Astrocyte (in vitro differentiated cells and primary cell): ENCODE measurements at regions not wholly inside any gene's neighbourhood (a gene's known extent, or its start where the extent isn't known, plus 50 kb on each side); places are given as distances from the start of the nearest gene placed in this dataset.

Experiments used
- DNase-seq: peaks from one replicate; pipeline ENCODE4 v3.0.0-alpha.2; 2010; ENCODE audit warnings: low read depth
- FAIRE-seq: peaks from 2 replicates; lab custom pipeline; 2011; peaks lifted over from hg19 to GRCh38; lab: Jason Lieb, UNC
- H2AFZ ChIP-seq: 2 replicates; pipeline ENCODE4 v1.6.0; 2012; ENCODE audit warnings: low read depth, low read length, inconsistent platforms
- H3K27ac ChIP-seq: 2 replicates; pipeline ENCODE4 v1.5.1; 2011; ENCODE audit warnings: low read depth, low read length, inconsistent platforms
- H3K27me3 ChIP-seq: 2 replicates; pipeline ENCODE4 v1.6.0; 2011; ENCODE audit warnings: low read length, inconsistent platforms; ENCODE audit not compliant: insufficient read depth
- H3K36me3 ChIP-seq: 2 replicates; pipeline ENCODE4 v1.5.1; 2011; ENCODE audit warnings: low read length, inconsistent platforms; ENCODE audit not compliant: insufficient read depth
- H3K4me1 ChIP-seq: 2 replicates; pipeline ENCODE4 v1.5.1; 2011; ENCODE audit warnings: low read length, inconsistent platforms; ENCODE audit not compliant: insufficient read depth
- H3K4me2 ChIP-seq: 2 replicates; pipeline ENCODE4 v1.6.0; 2012; ENCODE audit warnings: low read length, inconsistent platforms
- H3K4me3 ChIP-seq: 2 replicates; pipeline ENCODE4 v1.5.1; 2011; ENCODE audit warnings: low read depth, mild to moderate bottlenecking, low read length, inconsistent platforms; ENCODE audit not compliant: insufficient read depth
- H3K79me2 ChIP-seq: 2 replicates; pipeline ENCODE4 v1.6.0; 2012; ENCODE audit warnings: mild to moderate bottlenecking, low read length, inconsistent platforms; ENCODE audit not compliant: insufficient read depth
- H3K9ac ChIP-seq: 2 replicates; pipeline ENCODE4 v1.6.0; 2012; ENCODE audit warnings: mild to moderate bottlenecking, low read length, inconsistent platforms
- H3K9me3 ChIP-seq: 2 replicates; pipeline ENCODE4 v1.5.1; 2012; ENCODE audit warnings: low read depth, mild to moderate bottlenecking, low read length, inconsistent platforms; ENCODE audit not compliant: insufficient read depth
- H4K20me1 ChIP-seq: 2 replicates; pipeline ENCODE4 v1.6.0; 2012; ENCODE audit warnings: low read length, inconsistent platforms; ENCODE audit not compliant: insufficient read depth
- H3K27ac Mint-ChIP-seq: one replicate; pipeline ENCODE4 v1.8.0; 2021; ENCODE audit warnings: mild to moderate bottlenecking, mixed read lengths; ENCODE audit not compliant: unreplicated experiment
- H3K27me3 Mint-ChIP-seq: one replicate; pipeline ENCODE4 v1.8.0; 2021; ENCODE audit warnings: low read depth, mixed read lengths; ENCODE audit not compliant: unreplicated experiment
- H3K36me3 Mint-ChIP-seq: one replicate; pipeline ENCODE4 v1.8.0; 2021; ENCODE audit warnings: low read depth, mixed read lengths; ENCODE audit not compliant: unreplicated experiment
- H3K4me1 Mint-ChIP-seq: one replicate; pipeline ENCODE4 v1.8.0; 2021; ENCODE audit warnings: low read depth, mixed read lengths; ENCODE audit not compliant: unreplicated experiment
- H3K4me3 Mint-ChIP-seq: one replicate; pipeline ENCODE4 v1.8.0; 2021; ENCODE audit warnings: mild to moderate bottlenecking, moderate library complexity, mixed read lengths; ENCODE audit not compliant: unreplicated experiment
- H3K9me3 Mint-ChIP-seq: one replicate; pipeline ENCODE4 v1.8.0; 2021; ENCODE audit warnings: mild to moderate bottlenecking, mixed read lengths; ENCODE audit not compliant: unreplicated experiment
- EZH2 ChIP-seq: IDR thresholded peaks from 2 replicates; pipeline ENCODE4 v1.6.1; 2012; ENCODE audit warnings: mild to moderate bottlenecking, low read length, inconsistent platforms; ENCODE audit not compliant: insufficient read depth
- TF ChIP-seq, protein P1 (sequence below): IDR thresholded peaks from 2 replicates; pipeline ENCODE4 v1.5.1; 2011; ENCODE audit warnings: low read depth, mild to moderate bottlenecking, inconsistent platforms, low read length, moderate library complexity; ENCODE audit not compliant: insufficient read depth

- no peaks in the 10 kb centered on the region for H3K79me2 ChIP-seq
- peaks cover 28% of the 10 kb centered on the region for H3K4me1 ChIP-seq
- no peak overlapping the region for H3K27ac ChIP-seq
- FAIRE-seq (no peak), DNase-seq (no peak)
- H3K4me3 ChIP-seq: no peak overlapping the region
- H4K20me1 ChIP-seq: no peaks in the 10 kb centered on the region
- H3K4me3 Mint-ChIP-seq: no peak overlapping the region
- H3K9me3 Mint-ChIP-seq: peaks cover 6% of the 10 kb centered on the region
- peaks cover 9% of the 10 kb centered on the region for H3K27me3 ChIP-seq
- peaks cover 2% of the 10 kb centered on the region for H3K27me3 Mint-ChIP-seq
- no peak overlapping the region for H2AFZ ChIP-seq
- H3K4me1 Mint-ChIP-seq: peaks cover 6% of the 10 kb centered on the region
- no peak overlapping the region for H3K4me2 ChIP-seq
- H3K36me3 Mint-ChIP-seq: no peaks in the 10 kb centered on the region
- TF ChIP-seq, protein P1, sequence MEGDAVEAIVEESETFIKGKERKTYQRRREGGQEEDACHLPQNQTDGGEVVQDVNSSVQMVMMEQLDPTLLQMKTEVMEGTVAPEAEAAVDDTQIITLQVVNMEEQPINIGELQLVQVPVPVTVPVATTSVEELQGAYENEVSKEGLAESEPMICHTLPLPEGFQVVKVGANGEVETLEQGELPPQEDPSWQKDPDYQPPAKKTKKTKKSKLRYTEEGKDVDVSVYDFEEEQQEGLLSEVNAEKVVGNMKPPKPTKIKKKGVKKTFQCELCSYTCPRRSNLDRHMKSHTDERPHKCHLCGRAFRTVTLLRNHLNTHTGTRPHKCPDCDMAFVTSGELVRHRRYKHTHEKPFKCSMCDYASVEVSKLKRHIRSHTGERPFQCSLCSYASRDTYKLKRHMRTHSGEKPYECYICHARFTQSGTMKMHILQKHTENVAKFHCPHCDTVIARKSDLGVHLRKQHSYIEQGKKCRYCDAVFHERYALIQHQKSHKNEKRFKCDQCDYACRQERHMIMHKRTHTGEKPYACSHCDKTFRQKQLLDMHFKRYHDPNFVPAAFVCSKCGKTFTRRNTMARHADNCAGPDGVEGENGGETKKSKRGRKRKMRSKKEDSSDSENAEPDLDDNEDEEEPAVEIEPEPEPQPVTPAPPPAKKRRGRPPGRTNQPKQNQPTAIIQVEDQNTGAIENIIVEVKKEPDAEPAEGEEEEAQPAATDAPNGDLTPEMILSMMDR: no peak
- no peak for TF ChIP-seq EZH2
- H3K36me3 ChIP-seq: no peaks in the 10 kb centered on the region
- H3K9ac ChIP-seq: no peak overlapping the region
- no peaks in the 10 kb centered on the region for H3K9me3 ChIP-seq
- H3K27ac Mint-ChIP-seq: peak overlapping the region; percentile 38
Measured at GRCh38 chr9:134505032-134505431, 136.6 kb upstream of the COL5A1 start.

GRCh38 chr9:134509281-134509680 is 132.3 kb upstream of the COL5A1 start:
- Mint-ChIP-seq H3K36me3 (no peaks in the 10 kb centered on the region), H3K27me3 (peaks cover 2% of the 10 kb centered on the region), H3K4me1 (no peaks in the 10 kb centered on the region), H3K27ac (no peak overlapping the region), H3K4me3 (no peak overlapping the region), H3K9me3 (peaks cover 12% of the 10 kb centered on the region)
- H3K79me2 ChIP-seq: no peaks in the 10 kb centered on the region
- H3K9ac ChIP-seq: no peak overlapping the region
- no peaks in the 10 kb centered on the region for H4K20me1 ChIP-seq
- H2AFZ ChIP-seq: no peak overlapping the region
- no peaks in the 10 kb centered on the region for H3K9me3 ChIP-seq
- no peaks in the 10 kb centered on the region for H3K4me1 ChIP-seq
- no peaks in the 10 kb centered on the region for H3K27me3 ChIP-seq
- no peak for TF ChIP-seq EZH2
- TF ChIP-seq, protein P1: no peak
- no peak for DNase-seq
- no peak overlapping the region for H3K27ac ChIP-seq
- H3K4me3 ChIP-seq: no peak overlapping the region
- no peak for FAIRE-seq
- H3K36me3 ChIP-seq: no peaks in the 10 kb centered on the region
- no peak overlapping the region for H3K4me2 ChIP-seq

- Histone ChIP-seq H3K9ac (no peak overlapping the region), H3K9me3 (no peaks in the 10 kb centered on the region), H3K4me3 (no peak overlapping the region), H3K79me2 (no peaks in the 10 kb centered on the region), H3K36me3 (no peaks in the 10 kb centered on the region), H4K20me1 (no peaks in the 10 kb centered on the region), H2AFZ (no peak overlapping the region), H3K4me2 (no peak overlapping the region), H3K27me3 (no peaks in the 10 kb centered on the region), H3K27ac (no peak overlapping the region), H3K4me1 (peaks cover under 1% of the 10 kb centered on the region)
- Mint-ChIP-seq H3K27ac (no peak overlapping the region), H3K27me3 (peaks cover 2% of the 10 kb centered on the region), H3K4me3 (no peak overlapping the region), H3K36me3 (no peaks in the 10 kb centered on the region), H3K9me3 (peaks cover 12% of the 10 kb centered on the region), H3K4me1 (no peaks in the 10 kb centered on the region)
- no peak for FAIRE-seq
- DNase-seq: no peak
- TF ChIP-seq, protein P1: no peak
- no peak for TF ChIP-seq EZH2
Measured at GRCh38 chr9:134509817-134510216, 131.8 kb upstream of the COL5A1 start.
